GDM1 (cell line): ENCODE measurements at regions not wholly inside any gene's neighbourhood (a gene's known extent, or its start where the extent isn't known, plus 50 kb on each side); places are given as distances from the start of the nearest gene placed in this dataset.
"Not testable (repeated sequence)": the region's sequence is repeated elsewhere in the genome, so short reads cannot be mapped to it uniquely, and the experiment has no call there.

Source experiments
- DNase-seq: peaks from one replicate; lab custom pipeline; 2025; lab: John Stamatoyannopoulos, UW

GRCh38 chr15:79608066-79608864, 176.1 kb downstream of the MINAR1 start:
- DNase-seq, result no peak

GRCh38 chr15:79609506-79609905, 177.4 kb downstream of the MINAR1 start:
- no peak for DNase-seq

GRCh38 chr15:79610021-79610420, 177.9 kb downstream of the MINAR1 start:
- DNase-seq, result no peak

- DNase-seq, result no peak
These were observed 183.6 kb downstream of the MINAR1 start for GRCh38 chr15:79615754-79616153.

- DNase-seq, result no peak
These were observed 184.9 kb downstream of the MINAR1 start for GRCh38 chr15:79617071-79617470.

- DNase-seq, result no peak
These were observed 188.1 kb downstream of the MINAR1 start for GRCh38 chr15:79620112-79620857.

- not testable (repeated sequence) for DNase-seq
These were observed 189.7 kb downstream of the MINAR1 start for GRCh38 chr15:79621805-79622204.

GRCh38 chr15:79623488-79623887, 191.4 kb downstream of the MINAR1 start:
- DNase-seq, result no peak

GRCh38 chr15:79629687-79630086, 197.6 kb downstream of the MINAR1 start:
- no peak for DNase-seq

- DNase-seq, result no peak
These were observed 200.3 kb downstream of the MINAR1 start for GRCh38 chr15:79632457-79632856.

GRCh38 chr15:79635149-79635771, 203.1 kb downstream of the MINAR1 start:
- DNase-seq, result no peak

GRCh38 chr15:79635897-79636561, 203.9 kb downstream of the MINAR1 start:
- DNase-seq, result no peak

GRCh38 chr15:79640206-79640605, 208.1 kb downstream of the MINAR1 start:
- no peak for DNase-seq

- DNase-seq, result no peak
These were observed 209.7 kb downstream of the MINAR1 start for GRCh38 chr15:79641841-79642240.

GRCh38 chr15:79643393-79643792, 211.3 kb downstream of the MINAR1 start:
- no peak for DNase-seq

- DNase-seq, result no peak
These were observed 212.0 kb downstream of the MINAR1 start for GRCh38 chr15:79644091-79644490.

GRCh38 chr15:79652972-79653371, 220.8 kb downstream of the MINAR1 start:
- DNase-seq, result not testable (repeated sequence)

- DNase-seq, result no peak
These were observed 221.4 kb downstream of the MINAR1 start for GRCh38 chr15:79653533-79653932.

GRCh38 chr15:79656151-79657000, 224.2 kb downstream of the MINAR1 start:
- no peak for DNase-seq

GRCh38 chr15:79657722-79658121, 225.6 kb downstream of the MINAR1 start:
- DNase-seq, result no peak

GRCh38 chr15:79659691-79660090, 227.6 kb downstream of the MINAR1 start:
- DNase-seq, result no peak
